ENCODE measurements at regions not wholly inside any gene's neighbourhood (a gene's known extent, or its start where the extent isn't known, plus 50 kb on each side); places are given as distances from the start of the nearest gene placed in this dataset.

- no peak overlapping the region for H3K27ac ChIP-seq
- no peaks in the 10 kb centered on the region for H3K4me1 ChIP-seq (replicated peaks)
- H3K4me3 ChIP-seq: no peak overlapping the region
- H3K36me3 ChIP-seq: no peaks in the 10 kb centered on the region
- H3K27me3 ChIP-seq (replicated peaks): no peaks in the 10 kb centered on the region; the same call in 1 of the 2 replicates
- no peaks in the 10 kb centered on the region for H3K9me3 ChIP-seq (replicated peaks)
- no peak for DNase-seq (ENCODE audit: low read depth in 1 of 2, low spot score in 2 of 2)
These were observed 199.1 kb upstream of the KCND3 start for GRCh38 chr1:112188611-112189010.

DNA sequence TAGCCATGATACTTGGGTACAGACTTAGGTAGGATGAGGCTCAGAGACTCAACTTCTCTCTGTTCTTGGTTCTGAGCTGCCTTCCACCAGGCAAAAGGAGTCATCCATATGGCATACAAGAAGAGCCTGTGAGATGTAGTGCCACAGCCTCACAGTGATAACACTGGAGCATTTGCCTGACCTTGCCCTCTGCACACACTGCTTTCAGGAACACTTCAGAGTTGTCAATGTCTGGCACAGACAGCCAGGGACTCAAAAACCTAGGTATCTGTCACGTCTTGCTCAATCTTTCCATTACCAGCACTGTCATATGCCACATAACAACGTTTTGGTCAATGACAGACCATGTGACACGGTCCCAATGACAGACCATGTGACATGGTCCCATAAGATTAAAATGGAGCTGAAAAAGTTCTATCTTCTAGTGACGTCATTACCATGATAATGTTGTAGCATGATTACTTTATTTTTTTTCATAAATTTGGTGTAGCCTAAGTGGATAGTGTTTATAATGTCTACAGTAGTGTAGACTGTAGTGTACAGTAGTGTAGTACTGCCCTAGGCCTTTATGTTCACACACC lies 199.9 kb upstream of the CTTNBP2NL start:
- Histone ChIP-seq H3K4me3 (no peak overlapping the region), H3K27me3 (replicated peaks) (no peaks in the 10 kb centered on the region; the same call in 1 of the 2 replicates), H3K4me1 (replicated peaks) (no peaks in the 10 kb centered on the region)

GRCh38 chr1:112196731-112197130 lies 199.3 kb upstream of the CTTNBP2NL start:
- Histone ChIP-seq H3K4me3 (no peak overlapping the region), H3K27ac (no peak overlapping the region), H3K4me1 (replicated peaks) (no peaks in the 10 kb centered on the region), H3K9me3 (replicated peaks) (no peaks in the 10 kb centered on the region), H3K27me3 (replicated peaks) (no peaks in the 10 kb centered on the region; the same call in 1 of the 2 replicates), H3K36me3 (no peaks in the 10 kb centered on the region)
- no peak for DNase-seq (ENCODE audit: low read depth in 1 of 2, low spot score in 2 of 2)

More for the DNA sequence above, 199.9 kb upstream of the CTTNBP2NL start:
- no peaks in the 10 kb centered on the region for H3K9me3 ChIP-seq (replicated peaks)
- H3K27ac ChIP-seq: no peak overlapping the region
- no peaks in the 10 kb centered on the region for H3K36me3 ChIP-seq
- DNase-seq (ENCODE audit: low read depth in 1 of 2, low spot score in 2 of 2): no peak

DNA sequence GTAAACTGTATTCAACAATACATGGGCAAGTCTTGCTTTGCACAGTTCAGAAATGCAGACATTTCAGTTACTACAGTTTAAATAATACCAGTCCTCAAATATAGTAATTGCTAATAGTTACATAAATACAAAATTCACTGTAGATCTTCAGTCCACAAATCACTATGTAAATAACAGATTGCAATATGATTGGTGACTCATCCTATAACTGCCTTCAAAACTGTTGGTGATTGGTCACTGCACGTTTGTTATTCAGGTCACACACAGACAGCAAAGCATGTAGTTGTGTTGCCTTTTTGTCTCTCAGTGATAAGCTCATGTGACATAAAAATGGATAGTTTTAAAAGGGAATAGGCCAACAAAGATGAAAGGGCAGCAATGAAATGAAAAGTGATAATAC lies 186.5 kb upstream of the CTTNBP2NL start:
- H3K4me3 ChIP-seq: no peak overlapping the region
- no peaks in the 10 kb centered on the region for H3K9me3 ChIP-seq (replicated peaks)
- no peak overlapping the region for H3K27ac ChIP-seq
- DNase-seq (ENCODE audit: low read depth in 1 of 2, low spot score in 2 of 2): no peak
- no peaks in the 10 kb centered on the region for H3K36me3 ChIP-seq
- no peaks in the 10 kb centered on the region for H3K27me3 ChIP-seq (replicated peaks)
- H3K4me1 ChIP-seq (replicated peaks): no peaks in the 10 kb centered on the region

DNA sequence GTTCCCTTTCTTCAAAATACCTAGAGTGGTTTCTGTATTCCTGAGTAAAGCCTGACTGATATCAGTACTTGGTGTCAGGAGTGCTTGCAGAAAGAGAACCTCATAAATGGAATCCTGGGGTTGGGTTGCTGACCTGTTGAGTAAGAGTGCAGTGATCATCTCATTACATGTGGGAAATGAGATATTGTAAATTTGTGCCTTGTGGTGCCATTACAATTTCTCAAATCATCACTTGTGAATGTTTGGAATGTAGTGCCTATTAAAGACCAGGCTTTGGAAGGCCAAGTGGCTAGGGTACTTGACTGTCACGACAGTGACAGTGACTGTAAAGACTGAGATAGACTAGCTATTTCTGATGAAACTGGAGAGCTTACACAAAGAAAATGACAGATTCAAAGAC lies 176.7 kb upstream of the CTTNBP2NL start:
- H3K27ac ChIP-seq: no peak overlapping the region
- no peaks in the 10 kb centered on the region for H3K27me3 ChIP-seq (replicated peaks)
- no peaks in the 10 kb centered on the region for H3K36me3 ChIP-seq
- no peaks in the 10 kb centered on the region for H3K9me3 ChIP-seq (replicated peaks)
- no peak for DNase-seq (ENCODE audit: low read depth in 1 of 2, low spot score in 2 of 2)
- no peak overlapping the region for H3K4me3 ChIP-seq
- H3K4me1 ChIP-seq (replicated peaks): no peaks in the 10 kb centered on the region

DNA sequence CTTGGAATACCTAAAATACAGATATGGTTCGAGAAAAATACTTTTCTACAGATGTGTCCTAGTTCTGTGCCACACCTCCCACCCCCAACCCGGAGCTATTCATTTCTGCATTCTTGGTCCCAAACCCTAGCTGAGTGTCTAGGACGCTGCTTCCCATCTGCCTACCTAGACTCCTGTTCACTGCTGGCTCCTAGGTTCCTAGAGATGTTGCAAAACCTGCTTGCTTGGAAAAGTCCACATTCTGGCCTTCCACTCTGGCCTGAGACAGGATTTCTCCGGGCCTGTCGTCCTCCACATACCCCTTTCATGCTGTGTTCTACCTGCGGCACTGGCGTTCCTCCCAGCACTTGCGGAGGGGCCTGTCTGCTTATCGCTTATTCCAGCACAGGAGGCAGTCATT lies 165.8 kb upstream of the CTTNBP2NL start:
- Histone ChIP-seq H3K4me1 (replicated peaks) (no peaks in the 10 kb centered on the region), H3K27me3 (replicated peaks) (0 out of 2 replicates have a peak, but pooled peaks cover 2% of the 10 kb centered on the region), H3K27ac (no peak overlapping the region), H3K4me3 (no peak overlapping the region), H3K36me3 (no peaks in the 10 kb centered on the region), H3K9me3 (replicated peaks) (no peaks in the 10 kb centered on the region)
- no peak for DNase-seq (ENCODE audit: low read depth in 1 of 2, low spot score in 2 of 2)

GRCh38 chr1:112231331-112231730 lies 164.7 kb upstream of the CTTNBP2NL start:
- Histone ChIP-seq H3K27ac (no peak overlapping the region), H3K36me3 (no peaks in the 10 kb centered on the region), H3K4me1 (replicated peaks) (no peaks in the 10 kb centered on the region), H3K27me3 (replicated peaks) (0 out of 2 replicates have a peak, but pooled peaks cover 2% of the 10 kb centered on the region), H3K9me3 (replicated peaks) (no peaks in the 10 kb centered on the region), H3K4me3 (no peak overlapping the region)
- DNase-seq (ENCODE audit: low read depth in 1 of 2, low spot score in 2 of 2): no peak

- Histone ChIP-seq H3K36me3 (no peaks in the 10 kb centered on the region), H3K4me3 (no peak overlapping the region), H3K27me3 (replicated peaks) (0 out of 2 replicates have a peak, but pooled peaks cover 2% of the 10 kb centered on the region), H3K27ac (no peak overlapping the region), H3K4me1 (replicated peaks) (no peaks in the 10 kb centered on the region), H3K9me3 (replicated peaks) (no peaks in the 10 kb centered on the region)
- no peak for DNase-seq (ENCODE audit: low read depth in 1 of 2, low spot score in 2 of 2)
These were observed 163.2 kb upstream of the CTTNBP2NL start for GRCh38 chr1:112232848-112233247.

GRCh38 chr1:112234710-112235109 lies 161.3 kb upstream of the CTTNBP2NL start:
- no peaks in the 10 kb centered on the region for H3K36me3 ChIP-seq
- no peak overlapping the region for H3K27ac ChIP-seq
- no peak for DNase-seq (ENCODE audit: low read depth in 1 of 2, low spot score in 2 of 2)
- H3K27me3 ChIP-seq (replicated peaks): 0 out of 2 replicates have a peak, but pooled peaks cover 2% of the 10 kb centered on the region
- H3K4me3 ChIP-seq: no peak overlapping the region
- no peaks in the 10 kb centered on the region for H3K9me3 ChIP-seq (replicated peaks)
- no peaks in the 10 kb centered on the region for H3K4me1 ChIP-seq (replicated peaks)

GRCh38 chr1:112237983-112238545 lies 157.9 kb upstream of the CTTNBP2NL start:
- no peaks in the 10 kb centered on the region for H3K4me1 ChIP-seq (replicated peaks)
- H3K36me3 ChIP-seq: no peaks in the 10 kb centered on the region
- H3K9me3 ChIP-seq (replicated peaks): no peaks in the 10 kb centered on the region
- DNase-seq (ENCODE audit: low read depth in 1 of 2, low spot score in 2 of 2): no peak
- H3K27me3 ChIP-seq (replicated peaks): 0 out of 2 replicates have a peak, but pooled peaks cover 2% of the 10 kb centered on the region
- no peak overlapping the region for H3K27ac ChIP-seq
- no peak overlapping the region for H3K4me3 ChIP-seq

DNA sequence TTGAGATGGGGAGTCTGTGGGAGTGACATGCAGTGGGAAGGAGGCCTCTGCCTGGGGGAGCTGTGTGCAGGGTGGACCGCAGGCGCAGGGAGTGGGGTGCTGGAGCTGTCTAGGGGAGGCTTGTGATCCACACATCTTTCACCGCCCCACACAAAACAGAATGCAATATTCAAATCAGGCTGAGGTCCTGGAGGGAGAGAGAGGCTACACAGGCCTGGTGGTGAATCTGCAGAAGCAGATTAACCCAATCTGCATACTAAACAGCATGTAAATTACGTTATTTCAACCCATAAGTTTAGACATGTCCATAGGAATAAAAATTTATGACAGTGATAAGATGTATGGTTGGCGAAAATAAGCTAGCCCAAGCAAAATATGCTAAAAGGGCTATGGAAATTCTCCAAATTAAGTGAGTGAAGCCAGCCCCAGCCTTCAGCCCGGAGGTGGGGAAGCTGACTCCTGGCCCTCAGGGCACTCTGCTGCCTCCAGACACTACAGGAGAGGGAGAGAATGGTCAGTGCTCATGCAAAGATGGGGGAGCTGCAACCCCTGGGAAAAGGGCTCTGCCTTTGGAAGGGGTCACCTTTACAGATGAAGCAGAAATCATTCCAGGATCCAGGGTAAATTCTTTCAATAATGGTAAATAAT lies 156.2 kb upstream of the CTTNBP2NL start:
- H3K4me3 ChIP-seq: no peak overlapping the region
- H3K36me3 ChIP-seq: no peaks in the 10 kb centered on the region
- no peaks in the 10 kb centered on the region for H3K4me1 ChIP-seq (replicated peaks)
- no peak overlapping the region for H3K27ac ChIP-seq
- no peaks in the 10 kb centered on the region for H3K9me3 ChIP-seq (replicated peaks)
- DNase-seq (ENCODE audit: low read depth in 1 of 2, low spot score in 2 of 2): no peak
- no peaks in the 10 kb centered on the region for H3K27me3 ChIP-seq (replicated peaks)

GRCh38 chr1:112242470-112242869 lies 153.5 kb upstream of the CTTNBP2NL start:
- Histone ChIP-seq H3K27me3 (replicated peaks) (no peaks in the 10 kb centered on the region), H3K27ac (no peak overlapping the region), H3K9me3 (replicated peaks) (no peaks in the 10 kb centered on the region), H3K4me1 (replicated peaks) (no peaks in the 10 kb centered on the region), H3K4me3 (no peak overlapping the region), H3K36me3 (no peaks in the 10 kb centered on the region)
- DNase-seq (ENCODE audit: low read depth in 1 of 2, low spot score in 2 of 2): no peak

GRCh38 chr1:112244131-112244530 lies 151.9 kb upstream of the CTTNBP2NL start:
- H3K4me3 ChIP-seq: no peak overlapping the region
- no peak for DNase-seq (ENCODE audit: low read depth in 1 of 2, low spot score in 2 of 2)
- no peaks in the 10 kb centered on the region for H3K9me3 ChIP-seq (replicated peaks)
- H3K4me1 ChIP-seq (replicated peaks): no peaks in the 10 kb centered on the region
- no peaks in the 10 kb centered on the region for H3K27me3 ChIP-seq (replicated peaks)
- no peaks in the 10 kb centered on the region for H3K36me3 ChIP-seq
- no peak overlapping the region for H3K27ac ChIP-seq

DNA sequence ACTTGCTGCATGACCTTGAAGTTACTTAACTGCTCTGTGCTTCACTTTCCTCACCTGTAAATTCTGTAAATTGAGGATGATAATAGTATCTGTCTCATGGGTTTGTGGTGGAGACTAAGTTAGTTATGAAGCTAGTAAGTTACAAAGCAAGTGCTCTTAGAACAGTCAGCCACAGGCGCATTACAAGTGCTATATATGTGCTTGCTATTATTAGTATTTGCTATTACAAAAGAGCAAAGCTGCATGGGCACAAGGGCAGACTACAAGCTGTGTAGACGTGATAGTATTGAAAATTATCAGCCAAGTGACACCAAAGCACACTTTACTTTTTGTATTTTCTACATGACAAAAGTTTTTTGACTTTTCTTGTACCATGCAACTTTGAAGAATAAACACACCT lies 150.9 kb upstream of the CTTNBP2NL start:
- DNase-seq (ENCODE audit: low read depth in 1 of 2, low spot score in 2 of 2): no peak
- H3K4me1 ChIP-seq (replicated peaks): no peaks in the 10 kb centered on the region
- no peaks in the 10 kb centered on the region for H3K27me3 ChIP-seq (replicated peaks)
- no peak overlapping the region for H3K27ac ChIP-seq
- H3K36me3 ChIP-seq: no peaks in the 10 kb centered on the region
- H3K4me3 ChIP-seq: no peak overlapping the region
- no peaks in the 10 kb centered on the region for H3K9me3 ChIP-seq (replicated peaks)
